ENCODE measurements at regions not wholly inside any gene's neighbourhood (a gene's known extent, or its start where the extent isn't known, plus 50 kb on each side); places are given as distances from the start of the nearest gene placed in this dataset.

DNA sequence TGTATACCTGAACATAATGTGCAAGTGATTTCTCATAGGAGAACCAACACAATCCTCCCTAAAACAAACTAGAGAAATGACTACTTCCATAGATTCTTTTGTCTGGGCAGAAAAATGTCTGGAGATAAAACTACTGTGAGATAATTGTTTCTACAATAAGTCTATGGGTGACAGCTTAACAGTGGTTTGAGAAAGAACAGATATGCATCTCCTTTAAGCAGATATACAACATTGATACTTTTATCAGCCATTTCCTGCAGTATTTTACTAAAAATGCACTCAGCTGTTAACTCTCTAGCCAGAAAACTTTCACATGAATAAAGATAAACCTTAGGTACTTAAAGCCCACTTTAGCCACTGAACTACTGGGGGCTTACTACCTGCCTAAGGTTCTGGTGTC lies 1132.4 kb downstream of the EFNB2 start:
- Histone ChIP-seq H3K79me1 (ENCODE audit: low read depth, low read length) (no peaks in the 10 kb centered on the region), H3K18ac (ENCODE audit: low read length) (no peak overlapping the region)

GRCh38 chr13:105395041-105395440 lies 1140.4 kb downstream of the EFNB2 start:
- H3K18ac ChIP-seq (ENCODE audit: low read length) = no peak overlapping the region
- DNase-seq (ENCODE audit: low spot score) = no peak
- no peak overlapping the region for H2AK5ac ChIP-seq (ENCODE audit: low read depth, low read length)
- no peak overlapping the region for H2BK5ac ChIP-seq (ENCODE audit: low read length)
- no peak overlapping the region for H4K91ac ChIP-seq (ENCODE audit: low read depth, low read length, poor library complexity)
- no peak overlapping the region for H3K4ac ChIP-seq (ENCODE audit: low read length)
- H2BK120ac ChIP-seq (ENCODE audit: low read depth, low read length) = no peak overlapping the region
- H3K4me3 ChIP-seq (ENCODE audit: low read length in 2 of 2) = no peak overlapping the region
- no peak overlapping the region for H3K9ac ChIP-seq (ENCODE audit: low read depth, low read length, poor library complexity)
- H3K23ac ChIP-seq (ENCODE audit: low read depth, low read length, poor library complexity) = no peak overlapping the region
- H2AFZ ChIP-seq (ENCODE audit: low read length) = peak overlapping the region; percentile 53
- no peak overlapping the region for H3K14ac ChIP-seq (ENCODE audit: low read length)
- peaks cover 0 to 4% of the 10 kb centered on the region in 2 donors for H3K9me3 ChIP-seq (replicated peaks in 1 of 2; ENCODE audit: control insufficient read depth in 2 of 2, insufficient read depth in 1 of 2, low read depth in 1 of 2, low read length in 2 of 2)
- no CpG with 5 or more reads among the region's 1 CpG for WGBS, 2 donors (ENCODE audit: extremely low coverage in 2 of 2, insufficient read length in 2 of 2, insufficient replicate concordance in 1 of 2)
- H3K4me1 ChIP-seq (ENCODE audit: control insufficient read depth in 2 of 2, insufficient read depth in 1 of 2, low read depth in 1 of 2, low read length in 2 of 2) = no peaks in the 10 kb centered on the region
- H3K36me3 ChIP-seq (replicated peaks in 1 of 2; ENCODE audit: control insufficient read depth in 2 of 2, insufficient read depth in 2 of 2, low read length in 2 of 2) = no peaks in the 10 kb centered on the region
- no peak overlapping the region for H2BK15ac ChIP-seq (ENCODE audit: low read length)
- H4K8ac ChIP-seq (ENCODE audit: low read depth, low read length) = no peak overlapping the region
- no peak overlapping the region for H2BK12ac ChIP-seq (ENCODE audit: low read length)
- no peak overlapping the region for H3K4me2 ChIP-seq (ENCODE audit: insufficient read depth, low read length, poor library complexity, severe bottlenecking)
- H3K27me3 ChIP-seq (ENCODE audit: control insufficient read depth in 3 of 3, insufficient read depth in 3 of 3, low read depth in 1 of 3, low read length in 3 of 3) = no peaks in the 10 kb centered on the region
- no peak overlapping the region for H3K27ac ChIP-seq (replicated peaks; ENCODE audit: low read length)
- no peaks in the 10 kb centered on the region for H3K79me1 ChIP-seq (ENCODE audit: low read depth, low read length)

More for the DNA sequence above, 1132.4 kb downstream of the EFNB2 start:
- no peak overlapping the region for H3K4me2 ChIP-seq (ENCODE audit: insufficient read depth, low read length, poor library complexity, severe bottlenecking)
- no peak overlapping the region for H2BK15ac ChIP-seq (ENCODE audit: low read length)
- no peaks in the 10 kb centered on the region for H3K27me3 ChIP-seq (ENCODE audit: control insufficient read depth in 3 of 3, insufficient read depth in 3 of 3, low read depth in 1 of 3, low read length in 3 of 3)
- no peak overlapping the region for H3K27ac ChIP-seq (replicated peaks; ENCODE audit: low read length)
- no peak overlapping the region for H3K14ac ChIP-seq (ENCODE audit: low read length)
- no peak overlapping the region for H3K4me3 ChIP-seq (ENCODE audit: low read length in 2 of 2)
- H4K91ac ChIP-seq (ENCODE audit: low read depth, low read length, poor library complexity) = no peak overlapping the region
- no peak overlapping the region for H2AK5ac ChIP-seq (ENCODE audit: low read depth, low read length)
- no peaks in the 10 kb centered on the region for H3K9me3 ChIP-seq (replicated peaks in 1 of 2; ENCODE audit: control insufficient read depth in 2 of 2, insufficient read depth in 1 of 2, low read depth in 1 of 2, low read length in 2 of 2)
- no peaks in the 10 kb centered on the region for H3K4me1 ChIP-seq (ENCODE audit: control insufficient read depth in 2 of 2, insufficient read depth in 1 of 2, low read depth in 1 of 2, low read length in 2 of 2)
- H2AFZ ChIP-seq (ENCODE audit: low read length) = no peak overlapping the region
- H3K9ac ChIP-seq (ENCODE audit: low read depth, low read length, poor library complexity) = no peak overlapping the region
- no peaks in the 10 kb centered on the region for H3K36me3 ChIP-seq (replicated peaks in 1 of 2; ENCODE audit: control insufficient read depth in 2 of 2, insufficient read depth in 2 of 2, low read length in 2 of 2)
- H3K4ac ChIP-seq (ENCODE audit: low read length) = no peak overlapping the region
- H2BK12ac ChIP-seq (ENCODE audit: low read length) = no peak overlapping the region
- H4K8ac ChIP-seq (ENCODE audit: low read depth, low read length) = no peak overlapping the region
- no peak overlapping the region for H2BK120ac ChIP-seq (ENCODE audit: low read depth, low read length)
- no peak overlapping the region for H2BK5ac ChIP-seq (ENCODE audit: low read length)
- DNase-seq (ENCODE audit: low spot score) = no peak
- H3K23ac ChIP-seq (ENCODE audit: low read depth, low read length, poor library complexity) = no peak overlapping the region

- H2BK15ac ChIP-seq (ENCODE audit: low read length) = no peak overlapping the region
- H3K27me3 ChIP-seq (ENCODE audit: control insufficient read depth in 3 of 3, insufficient read depth in 3 of 3, low read depth in 1 of 3, low read length in 3 of 3) = no peaks in the 10 kb centered on the region
- H2BK5ac ChIP-seq (ENCODE audit: low read length) = no peak overlapping the region
- H3K4me2 ChIP-seq (ENCODE audit: insufficient read depth, low read length, poor library complexity, severe bottlenecking) = no peak overlapping the region
- H3K27ac ChIP-seq (replicated peaks; ENCODE audit: low read length) = no peak overlapping the region
- H4K91ac ChIP-seq (ENCODE audit: low read depth, low read length, poor library complexity) = no peak overlapping the region
- no peak overlapping the region for H3K23ac ChIP-seq (ENCODE audit: low read depth, low read length, poor library complexity)
- H3K4ac ChIP-seq (ENCODE audit: low read length) = no peak overlapping the region
- no peaks in the 10 kb centered on the region for H3K36me3 ChIP-seq (replicated peaks in 1 of 2; ENCODE audit: control insufficient read depth in 2 of 2, insufficient read depth in 2 of 2, low read length in 2 of 2)
- H3K9me3 ChIP-seq (replicated peaks in 1 of 2; ENCODE audit: control insufficient read depth in 2 of 2, insufficient read depth in 1 of 2, low read depth in 1 of 2, low read length in 2 of 2) = peaks cover 0 to 4% of the 10 kb centered on the region in 2 donors
- no peak overlapping the region for H3K4me3 ChIP-seq (ENCODE audit: low read length in 2 of 2)
- H2AFZ ChIP-seq (ENCODE audit: low read length) = no peak overlapping the region
- no peaks in the 10 kb centered on the region for H3K4me1 ChIP-seq (ENCODE audit: control insufficient read depth in 2 of 2, insufficient read depth in 1 of 2, low read depth in 1 of 2, low read length in 2 of 2)
- no peak for DNase-seq (ENCODE audit: low spot score)
- no peak overlapping the region for H2BK12ac ChIP-seq (ENCODE audit: low read length)
- no peak overlapping the region for H3K14ac ChIP-seq (ENCODE audit: low read length)
- no peak overlapping the region for H3K9ac ChIP-seq (ENCODE audit: low read depth, low read length, poor library complexity)
- no peak overlapping the region for H4K8ac ChIP-seq (ENCODE audit: low read depth, low read length)
- no peak overlapping the region for H3K18ac ChIP-seq (ENCODE audit: low read length)
- H3K79me1 ChIP-seq (ENCODE audit: low read depth, low read length) = no peaks in the 10 kb centered on the region
- no CpG with 5 or more reads among the region's 2 CpGs for WGBS, 2 donors (ENCODE audit: extremely low coverage in 2 of 2, insufficient read length in 2 of 2, insufficient replicate concordance in 1 of 2)
- H2AK5ac ChIP-seq (ENCODE audit: low read depth, low read length) = no peak overlapping the region
- no peak overlapping the region for H2BK120ac ChIP-seq (ENCODE audit: low read depth, low read length)
Observed at GRCh38 chr13:105389373-105389772, 1146.1 kb downstream of the EFNB2 start.

- H4K91ac ChIP-seq (ENCODE audit: low read depth, low read length, poor library complexity) = no peak overlapping the region
- H2BK5ac ChIP-seq (ENCODE audit: low read length) = no peak overlapping the region
- H3K27ac ChIP-seq (replicated peaks; ENCODE audit: low read length) = no peak overlapping the region
- H3K36me3 ChIP-seq (replicated peaks in 1 of 2; ENCODE audit: control insufficient read depth in 2 of 2, insufficient read depth in 2 of 2, low read length in 2 of 2) = no peaks in the 10 kb centered on the region
- H2AFZ ChIP-seq (ENCODE audit: low read length) = no peak overlapping the region
- H3K4me3 ChIP-seq (ENCODE audit: low read length in 2 of 2) = no peak overlapping the region
- H3K9me3 ChIP-seq (replicated peaks in 1 of 2; ENCODE audit: control insufficient read depth in 2 of 2, insufficient read depth in 1 of 2, low read depth in 1 of 2, low read length in 2 of 2) = no peaks in the 10 kb centered on the region
- H3K27me3 ChIP-seq (ENCODE audit: control insufficient read depth in 3 of 3, insufficient read depth in 3 of 3, low read depth in 1 of 3, low read length in 3 of 3) = no peaks in the 10 kb centered on the region
- no peak overlapping the region for H2AK5ac ChIP-seq (ENCODE audit: low read depth, low read length)
- H3K4ac ChIP-seq (ENCODE audit: low read length) = no peak overlapping the region
- H3K18ac ChIP-seq (ENCODE audit: low read length) = no peak overlapping the region
- H3K23ac ChIP-seq (ENCODE audit: low read depth, low read length, poor library complexity) = no peak overlapping the region
- H3K4me1 ChIP-seq (ENCODE audit: control insufficient read depth in 2 of 2, insufficient read depth in 1 of 2, low read depth in 1 of 2, low read length in 2 of 2) = no peaks in the 10 kb centered on the region
- DNase-seq (ENCODE audit: low spot score) = no peak
- H3K4me2 ChIP-seq (ENCODE audit: insufficient read depth, low read length, poor library complexity, severe bottlenecking) = no peak overlapping the region
- no CpG with 5 or more reads among the region's 7 CpGs for WGBS, 2 donors (ENCODE audit: extremely low coverage in 2 of 2, insufficient read length in 2 of 2, insufficient replicate concordance in 1 of 2)
- H2BK120ac ChIP-seq (ENCODE audit: low read depth, low read length) = no peak overlapping the region
- no peak overlapping the region for H3K9ac ChIP-seq (ENCODE audit: low read depth, low read length, poor library complexity)
- H4K8ac ChIP-seq (ENCODE audit: low read depth, low read length) = no peak overlapping the region
- no peak overlapping the region for H2BK12ac ChIP-seq (ENCODE audit: low read length)
- H3K14ac ChIP-seq (ENCODE audit: low read length) = no peak overlapping the region
- no peak overlapping the region for H2BK15ac ChIP-seq (ENCODE audit: low read length)
- H3K79me1 ChIP-seq (ENCODE audit: low read depth, low read length) = no peaks in the 10 kb centered on the region
Observed at GRCh38 chr13:105377452-105377851, 1158.0 kb downstream of the EFNB2 start.

Measured in neuronal stem cell (in vitro differentiated cells).